ENCODE measurements at regions not wholly inside any gene's neighbourhood (a gene's known extent, or its start where the extent isn't known, plus 50 kb on each side); places are given as distances from the start of the nearest gene placed in this dataset.

DNA sequence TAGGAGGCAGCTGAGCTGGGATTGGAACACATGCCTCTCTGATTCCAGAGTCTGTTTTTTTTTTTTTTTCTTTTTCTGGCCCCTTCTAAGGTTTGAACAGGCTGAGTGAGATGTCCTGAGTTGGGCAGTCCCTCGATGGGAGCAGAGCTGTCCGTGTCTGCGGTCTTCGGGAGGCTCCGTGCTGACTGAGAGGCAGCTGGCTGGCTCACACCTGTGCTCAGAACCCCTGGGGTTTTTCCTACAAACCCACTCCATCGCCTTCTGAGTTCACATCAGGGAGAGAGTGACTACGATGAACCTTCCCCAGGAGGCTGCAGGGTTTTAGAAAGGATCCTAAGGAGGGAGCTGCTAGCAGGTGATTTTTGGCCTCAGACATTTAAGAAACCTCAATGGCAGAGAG, 92.5 kb downstream of the IRF8 start:
- TF ChIP-seq CTCF (IDR thresholded peaks at IDR 0.05; ENCODE audit: low read depth, low read length, poor library complexity, severe bottlenecking) (no peak), EZH2phosphoT487 (IDR thresholded peaks at IDR 0.05; ENCODE audit: borderline replicate concordance, low read length) (no peak)

All from DOHH2 (cell line).